Muscle of leg (tissue), 3 donors: ENCODE measurements at regions not wholly inside any gene's neighbourhood (a gene's known extent, or its start where the extent isn't known, plus 50 kb on each side); places are given as distances from the start of the nearest gene placed in this dataset.
A peak's percentile ranks its signal among the peaks of the same experiment; 100 is the strongest.

Experiments
- DNase-seq: peaks from one replicate; pipeline ENCODE4 v3.0.0; 2013
- H3K27ac ChIP-seq: one replicate; pipeline ENCODE4 v1.5.1; 2013; ENCODE audit warnings: mild to moderate bottlenecking, low read length, control low read depth
- H3K27me3 ChIP-seq: one replicate; pipeline ENCODE4 v1.6.1; 2013; ENCODE audit warnings: low read length; ENCODE audit not compliant: control insufficient read depth, insufficient read depth
- H3K36me3 ChIP-seq: one replicate; pipeline ENCODE4 v1.6.1; 2013; ENCODE audit warnings: low read length; ENCODE audit not compliant: control insufficient read depth, insufficient read depth
- H3K4me1 ChIP-seq: one replicate; pipeline ENCODE4 v1.6.1; 2013; ENCODE audit warnings: low read length; ENCODE audit not compliant: control insufficient read depth, insufficient read depth
- H3K4me3 ChIP-seq: one replicate; pipeline ENCODE4 v1.5.1; 2013; ENCODE audit warnings: low read length, control low read depth
- H3K9me3 ChIP-seq: replicated peaks from 2 replicates; pipeline ENCODE4 v1.6.1; 2013; ENCODE audit warnings: low read depth, low read length; ENCODE audit not compliant: control insufficient read depth
- WGBS: methylation state at CpG from one replicate; pipeline ENCODE4 v1.1.5; 2013; ENCODE audit warnings: missing lambda C conversion rate; ENCODE audit not compliant: insufficient coverage; 5-methylcytosine and 5-hydroxymethylcytosine counted together

- no peak for DNase-seq
- no CpG with 5 or more reads among the region's 2 CpGs for WGBS
- no peaks in the 10 kb centered on the region for H3K4me1 ChIP-seq
- H3K4me3 ChIP-seq = no peak overlapping the region
- H3K9me3 ChIP-seq = no peaks in the 10 kb centered on the region
- no peaks in the 10 kb centered on the region for H3K27me3 ChIP-seq
- no peaks in the 10 kb centered on the region for H3K36me3 ChIP-seq
- H3K27ac ChIP-seq = no peak overlapping the region
These were observed 60.3 kb downstream of the SEC61B start for GRCh38 chr9:99282406-99282805.

GRCh38 chr9:99285965-99286364 is 63.9 kb downstream of the SEC61B start:
- Histone ChIP-seq H3K4me3 (no peak overlapping the region), H3K4me1 (no peaks in the 10 kb centered on the region), H3K36me3 (no peaks in the 10 kb centered on the region), H3K27me3 (no peaks in the 10 kb centered on the region), H3K9me3 (no peaks in the 10 kb centered on the region), H3K27ac (no peak overlapping the region)
- no peak for DNase-seq
- 93% methylated on average over 2 of the region's 6 CpGs for WGBS

DNA sequence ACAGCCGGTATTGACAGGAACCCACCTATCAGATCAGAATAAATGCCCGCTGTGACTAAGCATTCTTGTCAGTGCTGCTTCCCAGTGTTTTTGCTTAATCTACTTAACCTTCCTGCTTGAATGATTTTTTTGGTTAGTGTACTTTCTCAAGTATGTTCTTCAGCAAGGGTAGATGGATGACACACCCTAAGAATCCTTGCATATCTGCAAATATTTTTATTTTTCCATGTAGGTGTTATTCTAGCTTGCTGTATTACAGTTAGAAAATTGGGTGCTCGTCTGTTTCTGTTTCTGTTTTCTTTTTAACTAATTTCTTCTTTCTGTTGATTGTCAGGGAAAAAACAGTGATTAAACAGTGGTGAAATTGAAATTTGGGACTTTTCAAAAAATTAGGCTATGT is 64.5 kb downstream of the SEC61B start:
- Histone ChIP-seq H3K9me3 (no peaks in the 10 kb centered on the region), H3K27ac (no peak overlapping the region), H3K4me1 (no peaks in the 10 kb centered on the region), H3K36me3 (no peaks in the 10 kb centered on the region), H3K27me3 (no peaks in the 10 kb centered on the region), H3K4me3 (no peak overlapping the region)
- no peak for DNase-seq
- no CpG with 5 or more reads among the region's 3 CpGs for WGBS

GRCh38 chr9:99287641-99288040 is 65.6 kb downstream of the SEC61B start:
- no peak overlapping the region for H3K27ac ChIP-seq
- H3K36me3 ChIP-seq = no peaks in the 10 kb centered on the region
- no peaks in the 10 kb centered on the region for H3K27me3 ChIP-seq
- no peak overlapping the region for H3K4me3 ChIP-seq
- WGBS = 71% methylated on average over 1 of the region's 2 CpGs
- DNase-seq = no peak
- H3K9me3 ChIP-seq = no peaks in the 10 kb centered on the region
- no peaks in the 10 kb centered on the region for H3K4me1 ChIP-seq

GRCh38 chr9:99288830-99289229 is 66.7 kb downstream of the SEC61B start:
- WGBS = 57% methylated on average over 2 of the region's 6 CpGs
- H3K9me3 ChIP-seq = no peaks in the 10 kb centered on the region
- DNase-seq = no peak
- no peaks in the 10 kb centered on the region for H3K27me3 ChIP-seq
- no peak overlapping the region for H3K27ac ChIP-seq
- no peak overlapping the region for H3K4me3 ChIP-seq
- no peaks in the 10 kb centered on the region for H3K36me3 ChIP-seq
- H3K4me1 ChIP-seq = no peaks in the 10 kb centered on the region

DNA sequence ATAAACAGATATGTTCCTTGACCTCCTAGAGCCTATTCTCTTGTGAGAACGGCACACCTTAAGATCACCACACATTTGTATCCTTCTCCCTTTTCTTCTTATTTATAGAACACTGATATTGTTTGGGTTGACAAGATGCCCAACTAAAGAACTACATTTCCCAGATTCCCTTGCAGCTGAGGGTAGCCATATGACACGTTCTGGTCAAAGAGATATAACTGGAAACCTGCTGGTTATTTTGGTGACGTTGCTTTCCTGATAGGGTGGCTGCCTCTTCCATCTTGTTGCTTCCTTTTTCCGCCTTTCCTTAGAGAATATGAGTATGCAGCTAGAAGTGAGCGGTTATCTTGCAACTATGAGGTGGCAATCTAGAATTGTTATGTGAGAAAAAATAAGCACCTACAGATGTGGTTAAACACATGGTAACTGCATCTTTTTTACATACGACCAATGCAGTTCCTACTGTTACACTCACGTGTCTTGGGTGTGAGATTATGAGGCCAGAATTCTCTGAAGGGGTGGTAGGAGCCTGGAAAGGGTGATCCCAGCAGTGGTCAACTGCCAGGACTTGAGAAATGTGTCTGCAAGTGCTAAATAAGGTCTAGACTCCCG is 72.9 kb downstream of the SEC61B start:
- H3K9me3 ChIP-seq = no peaks in the 10 kb centered on the region
- WGBS = 43% methylated on average over 1 of the region's 8 CpGs
- no peaks in the 10 kb centered on the region for H3K36me3 ChIP-seq
- DNase-seq = peak; percentile 11
- H3K4me3 ChIP-seq = no peak overlapping the region
- H3K4me1 ChIP-seq = peaks cover 11% of the 10 kb centered on the region
- no peaks in the 10 kb centered on the region for H3K27me3 ChIP-seq
- H3K27ac ChIP-seq = no peak overlapping the region

- no peaks in the 10 kb centered on the region for H3K36me3 ChIP-seq
- H3K4me3 ChIP-seq = peak overlapping the region; percentile 18
- H3K4me1 ChIP-seq = peaks cover 11% of the 10 kb centered on the region
- no peaks in the 10 kb centered on the region for H3K27me3 ChIP-seq
- no peak overlapping the region for H3K27ac ChIP-seq
- DNase-seq = peak; percentile 72
- WGBS = 17% methylated on average over 28 of the region's 38 CpGs
- no peaks in the 10 kb centered on the region for H3K9me3 ChIP-seq
These were observed 74.3 kb downstream of the SEC61B start for GRCh38 chr9:99296291-99296951.

GRCh38 chr9:99298614-99299013 is 76.5 kb downstream of the SEC61B start:
- Histone ChIP-seq H3K4me1 (peaks cover 11% of the 10 kb centered on the region), H3K4me3 (no peak overlapping the region), H3K27ac (no peak overlapping the region), H3K36me3 (no peaks in the 10 kb centered on the region), H3K9me3 (no peaks in the 10 kb centered on the region), H3K27me3 (no peaks in the 10 kb centered on the region)
- no peak for DNase-seq
- WGBS = 86% methylated on average over 1 of the region's 7 CpGs

- H3K4me3 ChIP-seq = no peak overlapping the region
- DNase-seq = no peak
- H3K9me3 ChIP-seq = no peaks in the 10 kb centered on the region
- WGBS = 60% methylated on average over 2 of the region's 4 CpGs
- H3K4me1 ChIP-seq = peaks cover 11% of the 10 kb centered on the region
- H3K27ac ChIP-seq = no peak overlapping the region
- no peaks in the 10 kb centered on the region for H3K36me3 ChIP-seq
- no peaks in the 10 kb centered on the region for H3K27me3 ChIP-seq
These were observed 77.4 kb downstream of the SEC61B start for GRCh38 chr9:99299211-99300102.

DNA sequence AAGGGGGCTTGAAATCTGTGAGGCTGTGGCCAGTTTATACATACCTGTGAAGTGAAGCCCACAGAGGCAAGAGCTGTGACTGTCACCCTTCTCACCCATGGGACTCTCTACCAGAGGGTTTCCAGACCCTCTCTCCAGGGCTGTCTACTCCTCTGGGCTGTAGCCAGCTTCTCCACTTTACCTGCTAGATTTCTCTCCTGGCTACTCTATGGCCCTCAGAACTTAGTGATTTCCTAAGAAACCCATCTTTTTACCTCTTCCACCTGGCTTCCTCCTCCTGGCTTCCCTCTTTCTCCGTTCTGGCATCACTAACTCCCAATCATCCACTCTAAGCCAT is 78.0 kb downstream of the SEC61B start:
- peaks cover 11% of the 10 kb centered on the region for H3K4me1 ChIP-seq
- no peak overlapping the region for H3K4me3 ChIP-seq
- no peak overlapping the region for H3K27ac ChIP-seq
- 0% methylated on average over 1 of the region's 1 CpG for WGBS
- no peak for DNase-seq
- H3K9me3 ChIP-seq = no peaks in the 10 kb centered on the region
- no peaks in the 10 kb centered on the region for H3K36me3 ChIP-seq
- no peaks in the 10 kb centered on the region for H3K27me3 ChIP-seq
